ENCODE measurements at regions not wholly inside any gene's neighbourhood (a gene's known extent, or its start where the extent isn't known, plus 50 kb on each side); places are given as distances from the start of the nearest gene placed in this dataset.

GRCh38 chr9:106432631-106433030, 430.3 kb upstream of the ZNF462 start:
- ATAC-seq (ENCODE audit: low read depth in 2 of 2) (no peak), DNase-seq (no peak)
- H3K4me3 Mint-ChIP-seq: no peak overlapping the region
- H3K27ac Mint-ChIP-seq: peak overlapping the region in 1 of 6 donors; percentile 27
- peaks cover 0 to 15% (median 0%) of the 10 kb centered on the region in 7 donors for H3K9me3 Mint-ChIP-seq
- H3K36me3 Mint-ChIP-seq: no peaks in the 10 kb centered on the region
- no peaks in the 10 kb centered on the region for H3K27me3 Mint-ChIP-seq
- H3K4me1 Mint-ChIP-seq: no peaks in the 10 kb centered on the region

GRCh38 chr9:106438928-106439327, 424.0 kb upstream of the ZNF462 start:
- Mint-ChIP-seq H3K4me3 (no peak overlapping the region), H3K27ac (no peak overlapping the region), H3K4me1 (no peaks in the 10 kb centered on the region), H3K27me3 (no peaks in the 10 kb centered on the region), H3K36me3 (no peaks in the 10 kb centered on the region), H3K9me3 (peaks cover 0 to 28% (median 5%) of the 10 kb centered on the region in 7 donors)
- ATAC-seq (ENCODE audit: low read depth in 2 of 2) (no peak), DNase-seq (no peak)

- no peak overlapping the region for H3K27ac Mint-ChIP-seq
- ATAC-seq (ENCODE audit: low read depth in 2 of 2) (no peak), DNase-seq (no peak)
- no peaks in the 10 kb centered on the region for H3K27me3 Mint-ChIP-seq
- peaks cover 0 to 28% (median 5%) of the 10 kb centered on the region in 7 donors for H3K9me3 Mint-ChIP-seq
- H3K4me1 Mint-ChIP-seq: no peaks in the 10 kb centered on the region
- no peak overlapping the region for H3K4me3 Mint-ChIP-seq
- H3K36me3 Mint-ChIP-seq: no peaks in the 10 kb centered on the region
These were observed 421.7 kb upstream of the ZNF462 start for GRCh38 chr9:106441283-106441682.

GRCh38 chr9:106443520-106443919, 419.4 kb upstream of the ZNF462 start:
- Mint-ChIP-seq H3K36me3 (no peaks in the 10 kb centered on the region), H3K27ac (no peak overlapping the region), H3K27me3 (no peaks in the 10 kb centered on the region), H3K4me3 (no peak overlapping the region), H3K9me3 (peaks cover 0 to 28% (median 5%) of the 10 kb centered on the region in 7 donors), H3K4me1 (no peaks in the 10 kb centered on the region)
- ATAC-seq (ENCODE audit: low read depth in 2 of 2): no peak
- DNase-seq: no peak

GRCh38 chr9:106445107-106445506, 417.9 kb upstream of the ZNF462 start:
- H3K36me3 Mint-ChIP-seq: no peaks in the 10 kb centered on the region
- peaks cover 0 to 20% (median 0%) of the 10 kb centered on the region in 7 donors for H3K9me3 Mint-ChIP-seq
- ATAC-seq (ENCODE audit: low read depth in 2 of 2) (no peak), DNase-seq (no peak)
- H3K4me1 Mint-ChIP-seq: no peaks in the 10 kb centered on the region
- no peak overlapping the region for H3K27ac Mint-ChIP-seq
- H3K4me3 Mint-ChIP-seq: no peak overlapping the region
- H3K27me3 Mint-ChIP-seq: no peaks in the 10 kb centered on the region

- DNase-seq (no peak), ATAC-seq (ENCODE audit: low read depth in 2 of 2) (no peak)
- Mint-ChIP-seq H3K27me3 (no peaks in the 10 kb centered on the region), H3K4me1 (no peaks in the 10 kb centered on the region), H3K4me3 (no peak overlapping the region), H3K36me3 (no peaks in the 10 kb centered on the region), H3K27ac (no peak overlapping the region), H3K9me3 (peaks cover 0 to 8% (median 0%) of the 10 kb centered on the region in 7 donors)
These were observed 413.5 kb upstream of the ZNF462 start for GRCh38 chr9:106449336-106449927.

- DNase-seq: no peak
- H3K9me3 Mint-ChIP-seq: peaks cover 0 to 8% (median 0%) of the 10 kb centered on the region in 7 donors
- no peak overlapping the region for H3K27ac Mint-ChIP-seq
- H3K36me3 Mint-ChIP-seq: no peaks in the 10 kb centered on the region
- no peaks in the 10 kb centered on the region for H3K27me3 Mint-ChIP-seq
- no peak for ATAC-seq (ENCODE audit: low read depth in 2 of 2)
- no peak overlapping the region for H3K4me3 Mint-ChIP-seq
- H3K4me1 Mint-ChIP-seq: no peaks in the 10 kb centered on the region
These were observed 412.4 kb upstream of the ZNF462 start for GRCh38 chr9:106450549-106450948.

GRCh38 chr9:106451223-106451622, 411.7 kb upstream of the ZNF462 start:
- H3K4me3 Mint-ChIP-seq: no peak overlapping the region
- no peak overlapping the region for H3K27ac Mint-ChIP-seq
- no peak for DNase-seq
- no peaks in the 10 kb centered on the region for H3K4me1 Mint-ChIP-seq
- peaks cover 0 to 8% (median 0%) of the 10 kb centered on the region in 7 donors for H3K9me3 Mint-ChIP-seq
- no peaks in the 10 kb centered on the region for H3K36me3 Mint-ChIP-seq
- H3K27me3 Mint-ChIP-seq: no peaks in the 10 kb centered on the region
- no peak for ATAC-seq (ENCODE audit: low read depth in 2 of 2)

GRCh38 chr9:106456581-106456980, 406.4 kb upstream of the ZNF462 start:
- Mint-ChIP-seq H3K27ac (no peak overlapping the region), H3K4me3 (peak overlapping the region in 1 of 8 donors; percentile 18), H3K36me3 (no peaks in the 10 kb centered on the region), H3K9me3 (peaks cover 2 to 26% (median 5%) of the 10 kb centered on the region in 7 donors), H3K27me3 (peaks cover 0 to 4% (median 0%) of the 10 kb centered on the region in 3 donors), H3K4me1 (no peaks in the 10 kb centered on the region)
- ATAC-seq (ENCODE audit: low read depth in 2 of 2) (no peak), DNase-seq (no peak)

- H3K4me3 Mint-ChIP-seq: no peak overlapping the region
- H3K4me1 Mint-ChIP-seq: no peaks in the 10 kb centered on the region
- ATAC-seq (ENCODE audit: low read depth in 2 of 2): no peak
These were observed 395.7 kb upstream of the ZNF462 start for GRCh38 chr9:106467113-106467864.

GRCh38 chr9:106467865-106468164, 395.2 kb upstream of the ZNF462 start:
- H3K27me3 Mint-ChIP-seq: no peaks in the 10 kb centered on the region
- H3K4me1 Mint-ChIP-seq: no peaks in the 10 kb centered on the region
- no peak overlapping the region for H3K4me3 Mint-ChIP-seq
- ATAC-seq (ENCODE audit: low read depth in 2 of 2) (no peak), DNase-seq (no peak)
- no peak overlapping the region for H3K27ac Mint-ChIP-seq
- H3K36me3 Mint-ChIP-seq: no peaks in the 10 kb centered on the region
- peaks cover 0 to 14% (median 6%) of the 10 kb centered on the region in 7 donors for H3K9me3 Mint-ChIP-seq

More at GRCh38 chr9:106467113-106467864, 395.7 kb upstream of the ZNF462 start:
- H3K27ac Mint-ChIP-seq: no peak overlapping the region
- no peaks in the 10 kb centered on the region for H3K27me3 Mint-ChIP-seq
- no peaks in the 10 kb centered on the region for H3K36me3 Mint-ChIP-seq
- no peak for DNase-seq
- H3K9me3 Mint-ChIP-seq: peaks cover 0 to 14% (median 6%) of the 10 kb centered on the region in 7 donors

- no peak overlapping the region for H3K27ac Mint-ChIP-seq
- H3K27me3 Mint-ChIP-seq: no peaks in the 10 kb centered on the region
- no peak overlapping the region for H3K4me3 Mint-ChIP-seq
- DNase-seq (no peak), ATAC-seq (ENCODE audit: low read depth in 2 of 2) (no peak)
- H3K4me1 Mint-ChIP-seq: no peaks in the 10 kb centered on the region
- H3K36me3 Mint-ChIP-seq: no peaks in the 10 kb centered on the region
- peaks cover 0 to 20% (median 6%) of the 10 kb centered on the region in 7 donors for H3K9me3 Mint-ChIP-seq
These were observed 394.5 kb upstream of the ZNF462 start for GRCh38 chr9:106468431-106468830.

GRCh38 chr9:106478312-106478711, 384.7 kb upstream of the ZNF462 start:
- H3K4me3 Mint-ChIP-seq: no peak overlapping the region
- H3K27me3 Mint-ChIP-seq: no peaks in the 10 kb centered on the region
- H3K27ac Mint-ChIP-seq: no peak overlapping the region
- H3K4me1 Mint-ChIP-seq: no peaks in the 10 kb centered on the region
- H3K9me3 Mint-ChIP-seq: peaks cover 0 to 18% (median 4%) of the 10 kb centered on the region in 7 donors
- DNase-seq (no peak), ATAC-seq (ENCODE audit: low read depth in 2 of 2) (no peak)
- H3K36me3 Mint-ChIP-seq: no peaks in the 10 kb centered on the region

GRCh38 chr9:106478727-106479126, 384.2 kb upstream of the ZNF462 start:
- no peak overlapping the region for H3K27ac Mint-ChIP-seq
- peaks cover 0 to 15% (median 3%) of the 10 kb centered on the region in 7 donors for H3K9me3 Mint-ChIP-seq
- no peak for DNase-seq

More at GRCh38 chr9:106478727-106479126, 384.2 kb upstream of the ZNF462 start:
- Mint-ChIP-seq H3K4me1 (no peaks in the 10 kb centered on the region), H3K27me3 (no peaks in the 10 kb centered on the region), H3K36me3 (no peaks in the 10 kb centered on the region), H3K4me3 (no peak overlapping the region)
- no peak for ATAC-seq (ENCODE audit: low read depth in 2 of 2)

Data from naive B cell (primary cell).